Retinal pigment epithelial cell (primary cell): ENCODE measurements at regions not wholly inside any gene's neighbourhood (a gene's known extent, or its start where the extent isn't known, plus 50 kb on each side); places are given as distances from the start of the nearest gene placed in this dataset.

Source experiments
- DNase-seq: peaks from one replicate; pipeline ENCODE4 v3.0.0-alpha.2; 2010; ENCODE audit warnings: low read depth
- H3K4me3 ChIP-seq: 2 replicates; pipeline ENCODE4 v1.5.1; 2011; ENCODE audit warnings: mild to moderate bottlenecking, low read length, control low read depth, moderate library complexity
- CTCF ChIP-seq: conservative IDR thresholded peaks from 2 replicates; pipeline ENCODE4 v1.5.1; 2011; ENCODE audit warnings: low read depth, low read length, control low read depth, inconsistent platforms

- no peak overlapping the region for H3K4me3 ChIP-seq
- no peak for TF ChIP-seq CTCF
- no peak for DNase-seq
Observed at GRCh38 chr3:66738625-66739365, 238.0 kb upstream of the LRIG1 start.

GRCh38 chr3:66740260-66740659 is 239.4 kb upstream of the LRIG1 start:
- no peak overlapping the region for H3K4me3 ChIP-seq
- DNase-seq, result no peak
- no peak for TF ChIP-seq CTCF

GRCh38 chr3:66744521-66744920 is 243.7 kb upstream of the LRIG1 start:
- DNase-seq, result no peak
- no peak overlapping the region for H3K4me3 ChIP-seq
- TF ChIP-seq CTCF, result no peak

GRCh38 chr3:66744986-66745385 is 244.2 kb upstream of the LRIG1 start:
- no peak for TF ChIP-seq CTCF
- H3K4me3 ChIP-seq, result no peak overlapping the region
- DNase-seq, result no peak

GRCh38 chr3:66747261-66747660 is 246.4 kb upstream of the LRIG1 start:
- TF ChIP-seq CTCF, result no peak
- DNase-seq, result no peak

GRCh38 chr3:66747696-66748095 is 246.9 kb upstream of the LRIG1 start:
- no peak for TF ChIP-seq CTCF
- no peak overlapping the region for H3K4me3 ChIP-seq
- DNase-seq, result no peak

More at GRCh38 chr3:66747261-66747660, 246.4 kb upstream of the LRIG1 start:
- H3K4me3 ChIP-seq, result no peak overlapping the region

- DNase-seq, result no peak
Observed at GRCh38 chr3:66748175-66748876, 247.5 kb upstream of the LRIG1 start.

More at GRCh38 chr3:66748175-66748876, 247.5 kb upstream of the LRIG1 start:
- H3K4me3 ChIP-seq, result no peak overlapping the region
- TF ChIP-seq CTCF, result no peak
